ENCODE measurements at regions not wholly inside any gene's neighbourhood (a gene's known extent, or its start where the extent isn't known, plus 50 kb on each side); places are given as distances from the start of the nearest gene placed in this dataset.

- TF ChIP-seq MZF1 (tag by site-specific recombination; IDR thresholded peaks at IDR 0.05; ENCODE audit: borderline replicate concordance) = no peak
- no peak for TF ChIP-seq SP2 (tag by site-specific recombination; IDR thresholded peaks at IDR 0.05)
- TF ChIP-seq ZNF221 (tag by site-specific recombination; IDR thresholded peaks at IDR 0.05; ENCODE audit: borderline replicate concordance) = no peak
Measured at GRCh38 chr20:47406849-47407682, 50.6 kb upstream of the ZMYND8 start.

Measured in HEK293 (cell line).